ENCODE measurements at regions not wholly inside any gene's neighbourhood (a gene's known extent, or its start where the extent isn't known, plus 50 kb on each side); places are given as distances from the start of the nearest gene placed in this dataset.

- Mint-ChIP-seq H3K27me3 (ENCODE audit: low read depth) (peaks cover 4% of the 10 kb centered on the region), H3K4me1 (peaks cover 36% of the 10 kb centered on the region), H3K27ac (no peak overlapping the region), H3K4me3 (no peak overlapping the region), H3K36me3 (ENCODE audit: low read depth) (no peaks in the 10 kb centered on the region), H3K9me3 (no peaks in the 10 kb centered on the region)
- TF ChIP-seq CTCF (IDR thresholded peaks at IDR 0.05; ENCODE audit: unreplicated experiment in 3 of 3), result no peak
These were observed 304.6 kb downstream of the KLF6 start for GRCh38 chr10:3480281-3480989.

- H3K9me3 Mint-ChIP-seq, result no peaks in the 10 kb centered on the region
- no peak for TF ChIP-seq CTCF (IDR thresholded peaks at IDR 0.05; ENCODE audit: unreplicated experiment in 3 of 3)
- H3K4me3 Mint-ChIP-seq, result no peak overlapping the region
- H3K27me3 Mint-ChIP-seq (ENCODE audit: low read depth), result no peaks in the 10 kb centered on the region
- H3K27ac Mint-ChIP-seq, result no peak overlapping the region
- H3K4me1 Mint-ChIP-seq, result peaks cover 25% of the 10 kb centered on the region
- H3K36me3 Mint-ChIP-seq (ENCODE audit: low read depth), result no peaks in the 10 kb centered on the region
These were observed 306.2 kb upstream of the PITRM1 start for GRCh38 chr10:3478632-3479240.

- Mint-ChIP-seq H3K36me3 (ENCODE audit: low read depth) (no peaks in the 10 kb centered on the region), H3K4me3 (no peak overlapping the region), H3K9me3 (no peaks in the 10 kb centered on the region), H3K27ac (peak overlapping the region in 1 of 3 experiments; percentile 17), H3K27me3 (ENCODE audit: low read depth) (no peaks in the 10 kb centered on the region), H3K4me1 (peaks cover 25% of the 10 kb centered on the region)
- no peak for TF ChIP-seq CTCF (IDR thresholded peaks at IDR 0.05; ENCODE audit: unreplicated experiment in 3 of 3)
These were observed 305.6 kb upstream of the PITRM1 start for GRCh38 chr10:3478153-3478552.

- peak overlapping the region in 1 of 3 experiments; percentile 17 for H3K27ac Mint-ChIP-seq
- no peaks in the 10 kb centered on the region for H3K36me3 Mint-ChIP-seq (ENCODE audit: low read depth)
- no peaks in the 10 kb centered on the region for H3K27me3 Mint-ChIP-seq (ENCODE audit: low read depth)
- no peaks in the 10 kb centered on the region for H3K9me3 Mint-ChIP-seq
- H3K4me3 Mint-ChIP-seq, result no peak overlapping the region
- H3K4me1 Mint-ChIP-seq, result peaks cover 26% of the 10 kb centered on the region
- TF ChIP-seq CTCF (IDR thresholded peaks at IDR 0.05; ENCODE audit: unreplicated experiment in 3 of 3), result no peak
These were observed 305.1 kb upstream of the PITRM1 start for GRCh38 chr10:3477683-3478082.

- Mint-ChIP-seq H3K4me1 (peaks cover 26% of the 10 kb centered on the region), H3K4me3 (no peak overlapping the region), H3K27me3 (ENCODE audit: low read depth) (no peaks in the 10 kb centered on the region), H3K27ac (peak overlapping the region in 1 of 3 experiments; percentile 56), H3K9me3 (no peaks in the 10 kb centered on the region), H3K36me3 (ENCODE audit: low read depth) (no peaks in the 10 kb centered on the region)
- TF ChIP-seq CTCF (IDR thresholded peaks at IDR 0.05; ENCODE audit: unreplicated experiment in 3 of 3), result no peak
These were observed 304.3 kb upstream of the PITRM1 start for GRCh38 chr10:3476640-3477448.
